Stimulated activated CD8-positive, alpha-beta memory T cell treated with anti-CD3 and anti-CD28 coated beads, Interleukin-12 subunit alpha, Interleukin-12 subunit beta, amount 100 ng/mL, for 1 hour (primary cell): ENCODE measurements at regions not wholly inside any gene's neighbourhood (a gene's known extent, or its start where the extent isn't known, plus 50 kb on each side); places are given as distances from the start of the nearest gene placed in this dataset.
A peak's percentile ranks its signal among the peaks of the same experiment; 100 is the strongest.
"Not testable (repeated sequence)": the region's sequence is repeated elsewhere in the genome, so short reads cannot be mapped to it uniquely, and the experiment has no call there.

Experiments
- DNase-seq: peaks from one replicate; pipeline ENCODE4 v3.0.0-alpha.2; 2020; ENCODE audit warnings: low read depth

- DNase-seq, result no peak
Observed at GRCh38 chrX:151042842-151043241, 59.7 kb downstream of the HMGB3 start.

GRCh38 chrX:151066373-151066772 lies 83.2 kb downstream of the HMGB3 start:
- DNase-seq, result not testable (repeated sequence)

- DNase-seq, result no peak
Observed at GRCh38 chrX:151073767-151074166, 90.6 kb downstream of the HMGB3 start.

GRCh38 chrX:151081016-151081415 lies 95.4 kb upstream of the GPR50 start:
- no peak for DNase-seq

GRCh38 chrX:151082077-151082948 lies 94.1 kb upstream of the GPR50 start:
- DNase-seq, result peak; percentile 30

GRCh38 chrX:151084454-151084853 lies 91.9 kb upstream of the GPR50 start:
- no peak for DNase-seq

GRCh38 chrX:151085207-151085606 lies 91.2 kb upstream of the GPR50 start:
- DNase-seq, result no peak

- DNase-seq, result no peak
Observed at GRCh38 chrX:151088221-151088620, 88.2 kb upstream of the GPR50 start.

GRCh38 chrX:151099001-151099400 lies 77.4 kb upstream of the GPR50 start:
- DNase-seq, result no peak

GRCh38 chrX:151100799-151101198 lies 75.6 kb upstream of the GPR50 start:
- DNase-seq, result no peak

- DNase-seq, result not testable (repeated sequence)
Observed at GRCh38 chrX:151113200-151113599, 63.2 kb upstream of the GPR50 start.
